ENCODE measurements at regions not wholly inside any gene's neighbourhood (a gene's known extent, or its start where the extent isn't known, plus 50 kb on each side); places are given as distances from the start of the nearest gene placed in this dataset.

- Histone ChIP-seq H3K27me3 (ENCODE audit: control insufficient read depth in 2 of 2, insufficient read depth in 2 of 2, low read length in 2 of 2) (peaks cover 0 to 6% of the 10 kb centered on the region in 2 experiments; a peak in 1 of 5 replicates), H3K9me1 (ENCODE audit: control insufficient read depth, insufficient read depth, low read length) (no peaks in the 10 kb centered on the region), H3K4me2 (ENCODE audit: insufficient read depth, low read length) (no peak overlapping the region), H3K4me1 (replicated peaks in 1 of 2; ENCODE audit: control insufficient read depth in 2 of 2, insufficient read depth in 2 of 2, low read length in 2 of 2) (no peaks in the 10 kb centered on the region), H3K36me3 (ENCODE audit: control insufficient read depth, insufficient read depth, low read length) (no peaks in the 10 kb centered on the region), H4K20me1 (replicated peaks; ENCODE audit: control insufficient read depth, insufficient read depth, low read length) (no peaks in the 10 kb centered on the region), H3K27ac (ENCODE audit: extremely low read depth, low read depth, low read length) (no peak overlapping the region), H3K4me3 (no peak overlapping the region), H3K79me2 (ENCODE audit: control insufficient read depth, insufficient read depth, low read length) (no peaks in the 10 kb centered on the region), H3K9ac (ENCODE audit: insufficient read depth in 1 of 2, low read depth in 2 of 2, low read length in 2 of 2) (no peak overlapping the region), H3K9me3 (replicated peaks; ENCODE audit: control insufficient read depth, insufficient read depth, low read depth, low read length) (no peaks in the 10 kb centered on the region), H2AFZ (ENCODE audit: low read depth, low read length) (no peak overlapping the region)
- ATAC-seq = no peak
- no peak for TF ChIP-seq CC2D1A (IDR thresholded peaks at IDR 0.05)
- TF ChIP-seq NFIX (CRISPR knock-in tag; IDR thresholded peaks at IDR 0.05; ENCODE audit: low read depth) = peak; percentile 33; the same call in 1 of the 2 replicates
- no peak for TF ChIP-seq FOXP1 (CRISPR knock-in tag; IDR thresholded peaks at IDR 0.05)
- TF ChIP-seq SRSF1 (IDR thresholded peaks at IDR 0.05; ENCODE audit: low read depth, low read length) = no peak
- no peak for TF ChIP-seq BCLAF1 (IDR thresholded peaks at IDR 0.05; ENCODE audit: borderline replicate concordance in 1 of 2, control insufficient read depth in 1 of 2, low read depth in 2 of 2, low read length in 1 of 2)
- no peak for TF ChIP-seq KHSRP (IDR thresholded peaks at IDR 0.05)
- TF ChIP-seq NFIC (IDR thresholded peaks at IDR 0.05) = peak; percentile 84
- TF ChIP-seq ZKSCAN8 (CRISPR knock-in tag; IDR thresholded peaks at IDR 0.05) = no peak
- no peak for TF ChIP-seq CHD2 (IDR thresholded peaks at IDR 0.05; ENCODE audit: low read depth, low read length)
- no peak for TF ChIP-seq ZNF354B (CRISPR knock-in tag; IDR thresholded peaks at IDR 0.05)
- intact Hi-C loops (cut with micrococcal nuclease) (no loop called here), in situ Hi-C loops (cut with MboI) (no loop called here)
- no peak for DNase-seq (ENCODE audit: extremely low read depth in 1 of 4, low spot score in 3 of 4)
- FAIRE-seq = no peak
- BruUV-seq (replicated peaks) = no TSS peak
- CTCF ChIA-PET (ENCODE audit: low intra/inter-chr PET ratio) = no interaction called here
- WGBS (ENCODE audit: insufficient coverage, low coverage, missing lambda C conversion rate) = 2% methylated on average over 6 of the region's 6 CpGs
- POLR2A ChIA-PET = no interaction called here
Measured at GRCh38 chr6:40882323-40882997, 156.6 kb downstream of the UNC5CL start.
